PFSK-1 (cell line): ENCODE measurements at regions not wholly inside any gene's neighbourhood (a gene's known extent, or its start where the extent isn't known, plus 50 kb on each side); places are given as distances from the start of the nearest gene placed in this dataset.

ENCODE experiments used
- POLR2AphosphoS5 ChIP-seq: IDR thresholded peaks from 2 replicates; pipeline ENCODE4 v1.6.1; 2012; ENCODE audit warnings: low read depth, mild to moderate bottlenecking, control low read depth, low read length, moderate library complexity
- REST ChIP-seq, 2 experiments: IDR thresholded peaks; 2 replicates each; pipeline versions ENCODE4 v1.6.1 to v1.8.0; 2011 to 2012; ENCODE audit warnings: low read depth in 2 of 2, low read length in 2 of 2, control low read depth in 1 of 2, inconsistent platforms in 1 of 2, mild to moderate bottlenecking in 1 of 2, moderate library complexity in 1 of 2; ENCODE audit not compliant: insufficient read depth in 1 of 2

DNA sequence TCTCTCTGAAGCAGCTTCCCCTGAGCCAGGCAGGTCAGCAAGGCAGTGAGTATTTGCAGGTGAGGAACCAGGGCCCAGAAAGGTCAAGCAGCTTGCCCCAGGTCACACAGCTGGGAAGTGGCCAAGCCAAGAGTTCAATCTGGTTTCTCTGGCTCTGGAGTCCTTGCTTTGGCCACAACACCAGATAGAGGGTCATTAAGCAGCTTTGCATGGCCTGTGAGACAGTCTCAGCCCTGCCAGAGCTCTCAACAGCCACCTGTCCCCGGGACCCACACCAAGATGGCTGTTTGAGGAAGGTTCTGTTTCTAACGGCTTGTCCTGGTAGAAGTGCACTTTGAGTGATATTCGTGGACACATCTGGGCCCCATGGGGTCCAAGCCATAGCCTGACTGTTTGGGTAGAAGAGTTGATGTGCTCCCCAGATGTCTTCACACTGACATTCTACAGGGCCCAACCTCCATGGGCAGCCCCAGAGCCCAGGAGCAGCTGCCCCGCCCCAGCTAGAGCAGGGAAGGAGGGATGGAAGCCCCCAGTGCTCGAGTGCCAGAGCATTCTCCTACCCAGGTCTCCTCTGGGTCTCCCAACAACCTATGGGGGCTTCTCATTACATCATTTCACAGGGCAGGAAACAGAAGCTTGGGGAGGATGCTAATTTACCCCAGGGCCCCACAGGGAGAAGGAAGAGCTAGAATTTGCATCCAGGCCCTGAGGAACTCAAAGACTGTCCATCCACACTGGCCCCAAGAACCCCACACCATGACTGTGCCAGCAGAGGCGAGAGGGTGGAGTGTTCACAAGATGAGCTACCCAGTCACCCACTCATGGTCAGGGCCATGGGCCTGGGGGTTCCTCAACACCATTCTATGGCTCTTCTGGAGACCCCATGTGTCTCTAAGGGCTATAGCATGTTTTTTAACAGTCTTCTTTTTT is 107.3 kb upstream of the CDH5 start:
- TF ChIP-seq REST (IDR thresholded peaks at IDR 0.05; ENCODE audit: insufficient read depth in 1 of 2, low read depth in 2 of 2, low read length in 2 of 2) (no peak), POLR2AphosphoS5 (no peak)
